Panc1 (cell line): ENCODE measurements at regions not wholly inside any gene's neighbourhood (a gene's known extent, or its start where the extent isn't known, plus 50 kb on each side); places are given as distances from the start of the nearest gene placed in this dataset.
"Not testable (repeated sequence)": the region's sequence is repeated elsewhere in the genome, so short reads cannot be mapped to it uniquely, and the experiment has no call there.

ENCODE experiments used
- CTCF ChIP-seq: fragments of 450-650 bp; IDR thresholded peaks from 2 replicates; pipeline ENCODE4 v1.5.1; 2017; ENCODE audit warnings: mild to moderate bottlenecking
- POLR2AphosphoS5 ChIP-seq: IDR thresholded peaks from 2 replicates; pipeline ENCODE4 v1.6.1; 2012; ENCODE audit warnings: mild to moderate bottlenecking, low read depth, low read length, moderate library complexity
- SIN3A ChIP-seq: IDR thresholded peaks from 2 replicates; pipeline ENCODE4 v1.6.1; 2012; ENCODE audit warnings: low read depth, mild to moderate bottlenecking, low read length, moderate library complexity, borderline replicate concordance; ENCODE audit not compliant: insufficient read depth

DNA sequence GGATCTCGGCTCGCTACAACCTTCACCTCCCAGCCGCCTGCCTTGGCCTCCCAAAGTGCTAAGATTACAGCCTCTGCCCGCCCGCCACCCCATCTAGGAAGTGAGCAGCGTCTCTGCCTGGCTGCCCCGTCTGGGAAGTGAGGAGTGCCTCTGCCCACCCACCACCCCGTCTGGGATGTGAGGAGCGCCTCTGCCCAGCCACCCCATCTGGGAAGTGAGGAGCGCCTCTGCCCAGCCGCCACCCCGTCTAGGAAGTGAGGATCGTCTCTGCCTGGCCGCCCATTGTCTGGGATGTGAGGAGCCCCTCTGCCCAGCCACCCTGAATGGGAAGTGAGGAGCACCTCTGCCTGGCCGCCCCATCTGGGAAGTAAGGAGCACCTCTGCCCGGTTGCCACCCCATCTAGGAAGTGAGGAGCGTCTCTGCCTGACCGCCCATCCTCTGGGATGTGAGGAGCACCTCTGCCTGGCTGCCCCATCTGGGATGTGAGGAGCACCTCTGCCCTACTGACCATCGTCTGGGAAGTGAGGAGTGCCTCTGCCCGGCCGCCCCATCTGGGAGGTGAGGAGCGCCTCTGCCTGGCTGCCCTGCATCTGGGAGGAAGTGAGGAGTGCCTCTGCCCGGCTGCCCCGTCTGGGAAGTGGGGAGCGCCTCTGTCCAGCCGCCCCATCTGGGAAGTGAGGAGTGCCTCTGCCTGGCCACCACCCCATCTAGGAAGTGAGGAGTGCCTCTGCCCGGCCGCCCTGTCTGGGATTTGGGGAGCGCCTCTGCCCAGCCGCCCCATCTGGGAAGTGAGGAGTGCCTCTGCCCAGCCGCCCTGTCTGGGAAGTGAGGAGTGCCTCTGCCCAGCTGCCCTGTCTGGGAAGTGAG, 90.4 kb upstream of the ZNF519 start:
- TF ChIP-seq CTCF, POLR2AphosphoS5, SIN3A: not testable (repeated sequence)
